Activated T-cell treated with anti-CD3 and anti-CD28 coated beads for 4 hours (primary cell): ENCODE measurements at regions not wholly inside any gene's neighbourhood (a gene's known extent, or its start where the extent isn't known, plus 50 kb on each side); places are given as distances from the start of the nearest gene placed in this dataset.
"Not testable (repeated sequence)": the region's sequence is repeated elsewhere in the genome, so short reads cannot be mapped to it uniquely, and the experiment has no call there.

ENCODE experiments used
- DNase-seq: peaks from one replicate; pipeline ENCODE4 v3.0.0-alpha.2; 2020

GRCh38 chr10:8352171-8353075 is 297.9 kb downstream of the GATA3 start:
- no peak for DNase-seq

GRCh38 chr10:8356283-8356682 is 301.8 kb downstream of the GATA3 start:
- DNase-seq: no peak

GRCh38 chr10:8359467-8359866 is 305.0 kb downstream of the GATA3 start:
- no peak for DNase-seq

- DNase-seq: no peak
Observed at GRCh38 chr10:8360365-8360764, 305.9 kb downstream of the GATA3 start.

GRCh38 chr10:8360814-8361509 is 306.5 kb downstream of the GATA3 start:
- no peak for DNase-seq

GRCh38 chr10:8361510-8361844 is 307.0 kb downstream of the GATA3 start:
- no peak for DNase-seq

- DNase-seq: peak; percentile 26
Observed at GRCh38 chr10:8365935-8366911, 311.7 kb downstream of the GATA3 start.

- DNase-seq: not testable (repeated sequence)
Observed at GRCh38 chr10:8367672-8368411, 313.4 kb downstream of the GATA3 start.

- no peak for DNase-seq
Observed at GRCh38 chr10:8369666-8370065, 315.2 kb downstream of the GATA3 start.

- no peak for DNase-seq
Observed at GRCh38 chr10:8374334-8374733, 319.8 kb downstream of the GATA3 start.

GRCh38 chr10:8375137-8375536 is 320.6 kb downstream of the GATA3 start:
- DNase-seq: no peak

- DNase-seq: no peak
Observed at GRCh38 chr10:8378198-8378983, 323.9 kb downstream of the GATA3 start.

GRCh38 chr10:8379906-8380832 is 325.7 kb downstream of the GATA3 start:
- no peak for DNase-seq

- no peak for DNase-seq
Observed at GRCh38 chr10:8380833-8381496, 326.5 kb downstream of the GATA3 start.

- no peak for DNase-seq
Observed at GRCh38 chr10:8386781-8387180, 332.3 kb downstream of the GATA3 start.

GRCh38 chr10:8389630-8390029 is 335.1 kb downstream of the GATA3 start:
- no peak for DNase-seq

- DNase-seq: no peak
Observed at GRCh38 chr10:8392216-8392615, 337.7 kb downstream of the GATA3 start.

- DNase-seq: no peak
Observed at GRCh38 chr10:8393531-8393930, 339.0 kb downstream of the GATA3 start.

- DNase-seq: no peak
Observed at GRCh38 chr10:8396675-8397074, 342.2 kb downstream of the GATA3 start.

GRCh38 chr10:8398771-8399170 is 344.3 kb downstream of the GATA3 start:
- DNase-seq: no peak
